Mucosa of descending colon (tissue), 3 donors: ENCODE measurements at regions not wholly inside any gene's neighbourhood (a gene's known extent, or its start where the extent isn't known, plus 50 kb on each side); places are given as distances from the start of the nearest gene placed in this dataset.

Source experiments
- ATAC-seq: fragments of 200-7000 bp; cut with Tn5 transposase; one replicate; pipeline ENCODE4 v1.9.1; 2020; ENCODE audit warnings: mild to moderate bottlenecking, moderate library complexity
- DNase-seq, 3 donors: peaks; one replicate each; pipeline ENCODE4 v3.0.0-alpha.2; 2020
- H3K36me3 ChIP-seq: fragments of 200-600 bp; one replicate; pipeline ENCODE4 v1.8.0; 2021; ENCODE audit warnings: low read depth, mild to moderate bottlenecking
- H3K4me1 ChIP-seq: fragments of 200-600 bp; one replicate; pipeline ENCODE4 v1.8.0; 2021; ENCODE audit warnings: low read depth, mild to moderate bottlenecking
- H3K4me3 ChIP-seq: fragments of 200-600 bp; one replicate; pipeline ENCODE4 v1.8.0; 2021; ENCODE audit warnings: mild to moderate bottlenecking
- H3K9me3 ChIP-seq: fragments of 200-600 bp; one replicate; pipeline ENCODE4 v1.8.0; 2021; ENCODE audit warnings: mild to moderate bottlenecking
- CTCF ChIP-seq: fragments of 200-600 bp; IDR thresholded peaks from one replicate; pipeline ENCODE4 v1.8.0; 2022; ENCODE audit warnings: antibody characterized with exemption, mild to moderate bottlenecking
- intact Hi-C, 2 donors: fragments of 100-400 bp; cut with DNase I in 1 of 2; cut with micrococcal nuclease in 1 of 2; formaldehyde crosslinking; loops; one replicate each; pipeline versions ENCODE4 v1.11.0 to v1.11.1; 2022; cut with DNase I, micrococcal nuclease
- donor health status: DM: no; HTN: no; CAD: no; lungs with moderate emphysema.
- donor health status: DM: no; HTN: no; CAD: no.
- donor health status: DM: no; HTN: yes; CAD: no.

GRCh38 chrX:64853424-64853823, 122.8 kb downstream of the ZC4H2 start:
- intact Hi-C loops, result no loop called here
- H3K36me3 ChIP-seq, result no peaks in the 10 kb centered on the region
- H3K4me1 ChIP-seq, result no peaks in the 10 kb centered on the region

GRCh38 chrX:64850371-64851082, 125.7 kb downstream of the ZC4H2 start:
- H3K4me1 ChIP-seq, result no peaks in the 10 kb centered on the region

More at GRCh38 chrX:64853424-64853823, 122.8 kb downstream of the ZC4H2 start:
- no peak overlapping the region for H3K4me3 ChIP-seq
- H3K9me3 ChIP-seq, result no peaks in the 10 kb centered on the region
- DNase-seq, result no peak
- no peak for ATAC-seq
- no peak for TF ChIP-seq CTCF

GRCh38 chrX:64843224-64843623, 133.0 kb downstream of the ZC4H2 start:
- intact Hi-C loops, result no loop called here
- no peak for TF ChIP-seq CTCF
- no peaks in the 10 kb centered on the region for H3K9me3 ChIP-seq
- no peaks in the 10 kb centered on the region for H3K36me3 ChIP-seq
- no peaks in the 10 kb centered on the region for H3K4me1 ChIP-seq
- no peak overlapping the region for H3K4me3 ChIP-seq
- ATAC-seq (no peak), DNase-seq (no peak)

More at GRCh38 chrX:64850371-64851082, 125.7 kb downstream of the ZC4H2 start:
- intact Hi-C loops, result no loop called here
- H3K4me3 ChIP-seq, result no peak overlapping the region
- ATAC-seq (no peak), DNase-seq (no peak)
- no peaks in the 10 kb centered on the region for H3K36me3 ChIP-seq
- no peak for TF ChIP-seq CTCF
- no peaks in the 10 kb centered on the region for H3K9me3 ChIP-seq

GRCh38 chrX:64842492-64842891, 133.8 kb downstream of the ZC4H2 start:
- intact Hi-C loops, result no loop called here
- Histone ChIP-seq H3K36me3 (no peaks in the 10 kb centered on the region), H3K9me3 (no peaks in the 10 kb centered on the region), H3K4me3 (no peak overlapping the region), H3K4me1 (no peaks in the 10 kb centered on the region)
- ATAC-seq (peak; percentile 45), DNase-seq (no peak)
- no peak for TF ChIP-seq CTCF

- ATAC-seq (no peak), DNase-seq (no peak)
- intact Hi-C loops, result no loop called here
- Histone ChIP-seq H3K9me3 (no peaks in the 10 kb centered on the region), H3K4me1 (no peaks in the 10 kb centered on the region), H3K36me3 (no peaks in the 10 kb centered on the region), H3K4me3 (no peak overlapping the region)
- TF ChIP-seq CTCF, result no peak
Observed at GRCh38 chrX:64805683-64806082, 170.6 kb downstream of the ZC4H2 start.
